Stimulated activated CD4-positive, alpha-beta T cell treated with anti-CD3 and anti-CD28 coated beads, Interleukin-12 subunit alpha, Interleukin-12 subunit beta, amount 100 ng/mL, for 4 hours (primary cell): ENCODE measurements at regions not wholly inside any gene's neighbourhood (a gene's known extent, or its start where the extent isn't known, plus 50 kb on each side); places are given as distances from the start of the nearest gene placed in this dataset.

Experiments
- DNase-seq: peaks from one replicate; pipeline ENCODE4 v3.0.0-alpha.2; 2020

- peak; percentile 21 for DNase-seq
Observed at GRCh38 chr14:100440207-100440631, 117.1 kb downstream of the SLC25A47 start.

- DNase-seq, result no peak
Observed at GRCh38 chr14:100440758-100441203, 117.6 kb downstream of the SLC25A47 start.

GRCh38 chr14:100441271-100441947, 118.3 kb downstream of the SLC25A47 start:
- DNase-seq, result no peak

GRCh38 chr14:100442036-100442435, 118.9 kb downstream of the SLC25A47 start:
- DNase-seq, result no peak

GRCh38 chr14:100442498-100443490, 119.7 kb downstream of the SLC25A47 start:
- no peak for DNase-seq

GRCh38 chr14:100443603-100444002, 120.5 kb downstream of the SLC25A47 start:
- DNase-seq, result no peak

GRCh38 chr14:100445436-100446088, 122.4 kb downstream of the SLC25A47 start:
- no peak for DNase-seq

GRCh38 chr14:100446572-100446971, 123.4 kb downstream of the SLC25A47 start:
- DNase-seq, result no peak

GRCh38 chr14:100448376-100448775, 125.2 kb downstream of the SLC25A47 start:
- no peak for DNase-seq

GRCh38 chr14:100449225-100449987, 126.3 kb downstream of the SLC25A47 start:
- no peak for DNase-seq

GRCh38 chr14:100450049-100450448, 126.9 kb downstream of the SLC25A47 start:
- no peak for DNase-seq

- no peak for DNase-seq
Observed at GRCh38 chr14:100450736-100451135, 127.6 kb downstream of the SLC25A47 start.

GRCh38 chr14:100451264-100451663, 128.1 kb downstream of the SLC25A47 start:
- DNase-seq, result no peak

- DNase-seq, result no peak
Observed at GRCh38 chr14:100453930-100454329, 130.8 kb downstream of the SLC25A47 start.

GRCh38 chr14:100454437-100454836, 131.3 kb downstream of the SLC25A47 start:
- DNase-seq, result no peak

- DNase-seq, result no peak
Observed at GRCh38 chr14:100463937-100464336, 123.3 kb downstream of the BEGAIN start.

GRCh38 chr14:100466111-100466856, 120.9 kb downstream of the BEGAIN start:
- DNase-seq, result no peak

- DNase-seq, result no peak
Observed at GRCh38 chr14:100467046-100467750, 120.0 kb downstream of the BEGAIN start.

GRCh38 chr14:100467939-100468338, 119.3 kb downstream of the BEGAIN start:
- DNase-seq, result no peak

GRCh38 chr14:100468557-100468956, 118.7 kb downstream of the BEGAIN start:
- DNase-seq, result no peak
